ENCODE measurements at regions not wholly inside any gene's neighbourhood (a gene's known extent, or its start where the extent isn't known, plus 50 kb on each side); places are given as distances from the start of the nearest gene placed in this dataset.
A peak's percentile ranks its signal among the peaks of the same experiment; 100 is the strongest.

GRCh38 chr14:53493860-53494259 lies 340.7 kb upstream of the DDHD1 start:
- Histone ChIP-seq H3K27ac (ENCODE audit: low read depth, low read length) (no peak overlapping the region), H3K36me3 (ENCODE audit: control insufficient read depth, insufficient read depth, low read length) (no peaks in the 10 kb centered on the region), H3K9ac (ENCODE audit: extremely low read depth, low read length, poor library complexity, severe bottlenecking) (no peak overlapping the region), H3K27me3 (ENCODE audit: control insufficient read depth, insufficient read depth, low read length, poor library complexity, severe bottlenecking) (no peaks in the 10 kb centered on the region), H3K4me1 (ENCODE audit: control insufficient read depth, insufficient read depth, low read length) (peaks cover 10% of the 10 kb centered on the region), H3K9me3 (ENCODE audit: control insufficient read depth, low read length) (no peaks in the 10 kb centered on the region), H3K4me3 (ENCODE audit: low read length) (no peak overlapping the region)
- WGBS, 2 experiments (ENCODE audit: insufficient coverage in 1 of 2, insufficient read length in 1 of 2): 80 to 100% methylated on average over 1 of the region's 1 CpG
- peak; percentile 48 for DNase-seq
- Mint-ChIP-seq H3K36me3 (ENCODE audit: low read depth) (no peaks in the 10 kb centered on the region), H3K27ac (no peak overlapping the region), H3K4me1 (peaks cover 16% of the 10 kb centered on the region), H3K9me3 (no peaks in the 10 kb centered on the region), H3K27me3 (ENCODE audit: insufficient read depth) (no peaks in the 10 kb centered on the region), H3K4me3 (no peak overlapping the region)
- TF ChIP-seq, protein P1, sequence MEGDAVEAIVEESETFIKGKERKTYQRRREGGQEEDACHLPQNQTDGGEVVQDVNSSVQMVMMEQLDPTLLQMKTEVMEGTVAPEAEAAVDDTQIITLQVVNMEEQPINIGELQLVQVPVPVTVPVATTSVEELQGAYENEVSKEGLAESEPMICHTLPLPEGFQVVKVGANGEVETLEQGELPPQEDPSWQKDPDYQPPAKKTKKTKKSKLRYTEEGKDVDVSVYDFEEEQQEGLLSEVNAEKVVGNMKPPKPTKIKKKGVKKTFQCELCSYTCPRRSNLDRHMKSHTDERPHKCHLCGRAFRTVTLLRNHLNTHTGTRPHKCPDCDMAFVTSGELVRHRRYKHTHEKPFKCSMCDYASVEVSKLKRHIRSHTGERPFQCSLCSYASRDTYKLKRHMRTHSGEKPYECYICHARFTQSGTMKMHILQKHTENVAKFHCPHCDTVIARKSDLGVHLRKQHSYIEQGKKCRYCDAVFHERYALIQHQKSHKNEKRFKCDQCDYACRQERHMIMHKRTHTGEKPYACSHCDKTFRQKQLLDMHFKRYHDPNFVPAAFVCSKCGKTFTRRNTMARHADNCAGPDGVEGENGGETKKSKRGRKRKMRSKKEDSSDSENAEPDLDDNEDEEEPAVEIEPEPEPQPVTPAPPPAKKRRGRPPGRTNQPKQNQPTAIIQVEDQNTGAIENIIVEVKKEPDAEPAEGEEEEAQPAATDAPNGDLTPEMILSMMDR (conservative IDR thresholded peaks at IDR 0.05): no peak

- Mint-ChIP-seq H3K27me3 (ENCODE audit: insufficient read depth) (no peaks in the 10 kb centered on the region), H3K4me1 (peaks cover 16% of the 10 kb centered on the region), H3K36me3 (ENCODE audit: low read depth) (no peaks in the 10 kb centered on the region), H3K4me3 (no peak overlapping the region), H3K9me3 (no peaks in the 10 kb centered on the region), H3K27ac (no peak overlapping the region)
- Histone ChIP-seq H3K4me1 (ENCODE audit: control insufficient read depth, insufficient read depth, low read length) (peaks cover 10% of the 10 kb centered on the region), H3K4me3 (ENCODE audit: low read length) (no peak overlapping the region), H3K27ac (ENCODE audit: low read depth, low read length) (no peak overlapping the region), H3K27me3 (ENCODE audit: control insufficient read depth, insufficient read depth, low read length, poor library complexity, severe bottlenecking) (no peaks in the 10 kb centered on the region), H3K9ac (ENCODE audit: extremely low read depth, low read length, poor library complexity, severe bottlenecking) (no peak overlapping the region), H3K9me3 (ENCODE audit: control insufficient read depth, low read length) (no peaks in the 10 kb centered on the region), H3K36me3 (ENCODE audit: control insufficient read depth, insufficient read depth, low read length) (no peaks in the 10 kb centered on the region)
- no peak for DNase-seq
- TF ChIP-seq, protein P1 (conservative IDR thresholded peaks at IDR 0.05): no peak
- 88 to 100% methylated on average over 1 to 2 of the region's 2 CpGs for WGBS, 2 experiments (ENCODE audit: insufficient coverage in 1 of 2, insufficient read length in 1 of 2)
Observed at GRCh38 chr14:53493320-53493719, 340.2 kb upstream of the DDHD1 start.

- Histone ChIP-seq H3K27ac (ENCODE audit: low read depth, low read length) (no peak overlapping the region), H3K27me3 (ENCODE audit: control insufficient read depth, insufficient read depth, low read length, poor library complexity, severe bottlenecking) (no peaks in the 10 kb centered on the region), H3K4me3 (ENCODE audit: low read length) (no peak overlapping the region), H3K9ac (ENCODE audit: extremely low read depth, low read length, poor library complexity, severe bottlenecking) (no peak overlapping the region), H3K36me3 (ENCODE audit: control insufficient read depth, insufficient read depth, low read length) (no peaks in the 10 kb centered on the region), H3K4me1 (ENCODE audit: control insufficient read depth, insufficient read depth, low read length) (peaks cover 10% of the 10 kb centered on the region), H3K9me3 (ENCODE audit: control insufficient read depth, low read length) (no peaks in the 10 kb centered on the region)
- TF ChIP-seq, protein P1 (conservative IDR thresholded peaks at IDR 0.05): no peak
- H3K27ac Mint-ChIP-seq: no peak overlapping the region
- WGBS, 2 experiments (ENCODE audit: insufficient coverage in 1 of 2, insufficient read length in 1 of 2): 100% methylated on average over 4 of the region's 5 CpGs; no CpG with 5 or more reads in 1 of the 2 experiments
- H3K27me3 Mint-ChIP-seq (ENCODE audit: insufficient read depth): no peaks in the 10 kb centered on the region
- no peaks in the 10 kb centered on the region for H3K36me3 Mint-ChIP-seq (ENCODE audit: low read depth)
- no peak overlapping the region for H3K4me3 Mint-ChIP-seq
- no peak for DNase-seq
- no peaks in the 10 kb centered on the region for H3K9me3 Mint-ChIP-seq
- peaks cover 16% of the 10 kb centered on the region for H3K4me1 Mint-ChIP-seq
Observed at GRCh38 chr14:53491884-53492277, 338.8 kb upstream of the DDHD1 start.
